ENCODE measurements at regions not wholly inside any gene's neighbourhood (a gene's known extent, or its start where the extent isn't known, plus 50 kb on each side); places are given as distances from the start of the nearest gene placed in this dataset.

- H3K9ac ChIP-seq (ENCODE audit: low read depth in 1 of 2, low read length in 2 of 2): no peak overlapping the region
- H3K4me3 ChIP-seq (ENCODE audit: low read length in 2 of 2): no peak overlapping the region
- H3K27ac ChIP-seq (ENCODE audit: low read depth in 2 of 2, low read length in 2 of 2): no peak overlapping the region
- no peaks in the 10 kb centered on the region for H3K36me3 ChIP-seq (ENCODE audit: control insufficient read depth in 2 of 2, insufficient read depth in 2 of 2, low read length in 2 of 2)
- H3K9me3 ChIP-seq (ENCODE audit: control insufficient read depth in 2 of 2, low read length in 2 of 2): no peaks in the 10 kb centered on the region
- no peaks in the 10 kb centered on the region for H3K27me3 ChIP-seq (ENCODE audit: control insufficient read depth in 2 of 2, insufficient read depth in 2 of 2, low read length in 2 of 2)
- peaks cover 0 to 8% of the 10 kb centered on the region in 2 donors for H3K4me1 ChIP-seq (ENCODE audit: control insufficient read depth in 2 of 2, insufficient read depth in 2 of 2, low read length in 2 of 2)
Observed at GRCh38 chr7:33750177-33750576, 155.2 kb upstream of the BMPER start.

- Histone ChIP-seq H3K27me3 (ENCODE audit: control insufficient read depth in 2 of 2, insufficient read depth in 2 of 2, low read length in 2 of 2) (no peaks in the 10 kb centered on the region), H3K9ac (ENCODE audit: low read depth in 1 of 2, low read length in 2 of 2) (no peak overlapping the region), H3K4me1 (ENCODE audit: control insufficient read depth in 2 of 2, insufficient read depth in 2 of 2, low read length in 2 of 2) (peaks cover 0 to 14% of the 10 kb centered on the region in 2 donors), H3K27ac (ENCODE audit: low read depth in 2 of 2, low read length in 2 of 2) (no peak overlapping the region), H3K36me3 (ENCODE audit: control insufficient read depth in 2 of 2, insufficient read depth in 2 of 2, low read length in 2 of 2) (no peaks in the 10 kb centered on the region), H3K4me3 (ENCODE audit: low read length in 2 of 2) (no peak overlapping the region), H3K9me3 (ENCODE audit: control insufficient read depth in 2 of 2, low read length in 2 of 2) (no peaks in the 10 kb centered on the region)
Observed at GRCh38 chr7:33751443-33751842, 153.9 kb upstream of the BMPER start.

- H3K36me3 ChIP-seq (ENCODE audit: control insufficient read depth in 2 of 2, insufficient read depth in 2 of 2, low read length in 2 of 2): no peaks in the 10 kb centered on the region
- no peak overlapping the region for H3K4me3 ChIP-seq (ENCODE audit: low read length in 2 of 2)
- no peaks in the 10 kb centered on the region for H3K9me3 ChIP-seq (ENCODE audit: control insufficient read depth in 2 of 2, low read length in 2 of 2)
- H3K27me3 ChIP-seq (ENCODE audit: control insufficient read depth in 2 of 2, insufficient read depth in 2 of 2, low read length in 2 of 2): no peaks in the 10 kb centered on the region
- no peak overlapping the region for H3K9ac ChIP-seq (ENCODE audit: low read depth in 1 of 2, low read length in 2 of 2)
- H3K4me1 ChIP-seq (ENCODE audit: control insufficient read depth in 2 of 2, insufficient read depth in 2 of 2, low read length in 2 of 2): peaks cover 0 to 14% of the 10 kb centered on the region in 2 donors
- no peak overlapping the region for H3K27ac ChIP-seq (ENCODE audit: low read depth in 2 of 2, low read length in 2 of 2)
Observed at GRCh38 chr7:33753881-33754525, 151.3 kb upstream of the BMPER start.

DNA sequence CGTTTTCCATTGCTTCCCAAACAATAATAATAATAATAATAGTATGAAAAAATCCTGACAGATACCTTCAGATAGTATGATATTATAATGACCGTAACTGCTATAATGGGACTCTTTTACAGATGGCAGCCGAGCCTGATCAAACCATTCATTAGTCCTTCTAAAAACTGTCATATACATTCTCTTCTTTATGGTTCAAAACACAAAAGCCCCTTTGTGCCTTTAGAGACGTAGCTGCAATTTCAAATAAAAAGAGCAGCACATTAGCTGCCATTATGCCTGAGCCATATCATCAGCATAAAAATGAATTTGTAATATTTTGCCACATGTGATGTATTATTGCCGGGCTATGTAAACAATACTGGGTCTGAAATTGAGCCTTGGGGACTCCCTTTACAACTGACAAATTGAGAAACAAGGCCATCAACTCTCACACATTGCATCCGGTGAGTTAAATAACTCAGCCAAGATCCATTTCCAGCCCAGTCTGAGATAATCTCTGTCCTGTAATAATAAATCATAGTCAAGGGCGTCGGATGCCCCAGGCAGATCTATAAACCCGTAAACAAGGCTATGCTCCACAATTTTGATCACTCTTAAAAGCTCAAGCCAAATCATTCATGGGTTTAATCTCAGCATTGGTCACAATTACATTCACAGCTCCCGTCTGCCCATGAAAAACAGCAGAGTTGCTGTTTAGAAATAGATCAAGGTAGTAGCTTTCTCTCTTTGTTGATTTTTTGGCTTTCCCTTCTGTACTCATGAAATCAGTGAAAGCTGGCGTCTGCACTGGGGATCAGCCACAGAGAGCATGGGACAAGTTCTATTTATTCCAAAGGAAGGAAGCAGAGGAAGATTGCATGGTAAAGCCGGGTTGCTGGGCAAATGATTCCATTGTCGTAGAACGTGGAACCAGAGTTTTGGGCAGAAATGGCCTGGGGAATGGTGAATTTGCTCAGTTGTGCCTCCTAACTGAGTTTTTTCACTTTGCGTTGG lies 150.1 kb upstream of the BMPER start:
- Histone ChIP-seq H3K4me3 (ENCODE audit: low read length in 2 of 2) (no peak overlapping the region), H3K4me1 (ENCODE audit: control insufficient read depth in 2 of 2, insufficient read depth in 2 of 2, low read length in 2 of 2) (peaks cover 0 to 14% of the 10 kb centered on the region in 2 donors), H3K9me3 (ENCODE audit: control insufficient read depth in 2 of 2, low read length in 2 of 2) (no peaks in the 10 kb centered on the region), H3K27ac (ENCODE audit: low read depth in 2 of 2, low read length in 2 of 2) (no peak overlapping the region), H3K9ac (ENCODE audit: low read depth in 1 of 2, low read length in 2 of 2) (no peak overlapping the region), H3K36me3 (ENCODE audit: control insufficient read depth in 2 of 2, insufficient read depth in 2 of 2, low read length in 2 of 2) (no peaks in the 10 kb centered on the region), H3K27me3 (ENCODE audit: control insufficient read depth in 2 of 2, insufficient read depth in 2 of 2, low read length in 2 of 2) (no peaks in the 10 kb centered on the region)

- Histone ChIP-seq H3K9ac (ENCODE audit: low read depth in 1 of 2, low read length in 2 of 2) (no peak overlapping the region), H3K27ac (ENCODE audit: low read depth in 2 of 2, low read length in 2 of 2) (no peak overlapping the region), H3K4me3 (ENCODE audit: low read length in 2 of 2) (no peak overlapping the region), H3K4me1 (ENCODE audit: control insufficient read depth in 2 of 2, insufficient read depth in 2 of 2, low read length in 2 of 2) (peaks cover 0 to 14% of the 10 kb centered on the region in 2 donors), H3K27me3 (ENCODE audit: control insufficient read depth in 2 of 2, insufficient read depth in 2 of 2, low read length in 2 of 2) (no peaks in the 10 kb centered on the region), H3K36me3 (ENCODE audit: control insufficient read depth in 2 of 2, insufficient read depth in 2 of 2, low read length in 2 of 2) (no peaks in the 10 kb centered on the region), H3K9me3 (ENCODE audit: control insufficient read depth in 2 of 2, low read length in 2 of 2) (no peaks in the 10 kb centered on the region)
Observed at GRCh38 chr7:33757050-33757449, 148.3 kb upstream of the BMPER start.

GRCh38 chr7:33757563-33758165 lies 147.7 kb upstream of the BMPER start:
- H3K4me1 ChIP-seq (ENCODE audit: control insufficient read depth in 2 of 2, insufficient read depth in 2 of 2, low read length in 2 of 2): peaks cover 0 to 14% of the 10 kb centered on the region in 2 donors
- H3K27ac ChIP-seq (ENCODE audit: low read depth in 2 of 2, low read length in 2 of 2): no peak overlapping the region
- no peaks in the 10 kb centered on the region for H3K27me3 ChIP-seq (ENCODE audit: control insufficient read depth in 2 of 2, insufficient read depth in 2 of 2, low read length in 2 of 2)
- no peak overlapping the region for H3K9ac ChIP-seq (ENCODE audit: low read depth in 1 of 2, low read length in 2 of 2)
- no peaks in the 10 kb centered on the region for H3K36me3 ChIP-seq (ENCODE audit: control insufficient read depth in 2 of 2, insufficient read depth in 2 of 2, low read length in 2 of 2)
- no peaks in the 10 kb centered on the region for H3K9me3 ChIP-seq (ENCODE audit: control insufficient read depth in 2 of 2, low read length in 2 of 2)
- no peak overlapping the region for H3K4me3 ChIP-seq (ENCODE audit: low read length in 2 of 2)

- Histone ChIP-seq H3K4me1 (ENCODE audit: control insufficient read depth in 2 of 2, insufficient read depth in 2 of 2, low read length in 2 of 2) (peaks cover 0 to 6% of the 10 kb centered on the region in 2 donors), H3K27me3 (ENCODE audit: control insufficient read depth in 2 of 2, insufficient read depth in 2 of 2, low read length in 2 of 2) (no peaks in the 10 kb centered on the region), H3K36me3 (ENCODE audit: control insufficient read depth in 2 of 2, insufficient read depth in 2 of 2, low read length in 2 of 2) (no peaks in the 10 kb centered on the region), H3K27ac (ENCODE audit: low read depth in 2 of 2, low read length in 2 of 2) (no peak overlapping the region), H3K9me3 (ENCODE audit: control insufficient read depth in 2 of 2, low read length in 2 of 2) (no peaks in the 10 kb centered on the region), H3K9ac (ENCODE audit: low read depth in 1 of 2, low read length in 2 of 2) (no peak overlapping the region), H3K4me3 (ENCODE audit: low read length in 2 of 2) (no peak overlapping the region)
Observed at GRCh38 chr7:33760146-33760545, 145.2 kb upstream of the BMPER start.

GRCh38 chr7:33760834-33761233 lies 144.5 kb upstream of the BMPER start:
- Histone ChIP-seq H3K36me3 (ENCODE audit: control insufficient read depth in 2 of 2, insufficient read depth in 2 of 2, low read length in 2 of 2) (no peaks in the 10 kb centered on the region), H3K9me3 (ENCODE audit: control insufficient read depth in 2 of 2, low read length in 2 of 2) (no peaks in the 10 kb centered on the region), H3K27ac (ENCODE audit: low read depth in 2 of 2, low read length in 2 of 2) (no peak overlapping the region), H3K27me3 (ENCODE audit: control insufficient read depth in 2 of 2, insufficient read depth in 2 of 2, low read length in 2 of 2) (no peaks in the 10 kb centered on the region), H3K4me3 (ENCODE audit: low read length in 2 of 2) (no peak overlapping the region), H3K4me1 (ENCODE audit: control insufficient read depth in 2 of 2, insufficient read depth in 2 of 2, low read length in 2 of 2) (no peaks in the 10 kb centered on the region), H3K9ac (ENCODE audit: low read depth in 1 of 2, low read length in 2 of 2) (no peak overlapping the region)

- no peaks in the 10 kb centered on the region for H3K4me1 ChIP-seq (ENCODE audit: control insufficient read depth in 2 of 2, insufficient read depth in 2 of 2, low read length in 2 of 2)
- no peaks in the 10 kb centered on the region for H3K9me3 ChIP-seq (ENCODE audit: control insufficient read depth in 2 of 2, low read length in 2 of 2)
- no peak overlapping the region for H3K27ac ChIP-seq (ENCODE audit: low read depth in 2 of 2, low read length in 2 of 2)
- H3K4me3 ChIP-seq (ENCODE audit: low read length in 2 of 2): no peak overlapping the region
- H3K27me3 ChIP-seq (ENCODE audit: control insufficient read depth in 2 of 2, insufficient read depth in 2 of 2, low read length in 2 of 2): no peaks in the 10 kb centered on the region
- no peaks in the 10 kb centered on the region for H3K36me3 ChIP-seq (ENCODE audit: control insufficient read depth in 2 of 2, insufficient read depth in 2 of 2, low read length in 2 of 2)
- H3K9ac ChIP-seq (ENCODE audit: low read depth in 1 of 2, low read length in 2 of 2): no peak overlapping the region
Observed at GRCh38 chr7:33761449-33762080, 143.8 kb upstream of the BMPER start.
